ENCODE measurements at regions not wholly inside any gene's neighbourhood (a gene's known extent, or its start where the extent isn't known, plus 50 kb on each side); places are given as distances from the start of the nearest gene placed in this dataset.

DNA sequence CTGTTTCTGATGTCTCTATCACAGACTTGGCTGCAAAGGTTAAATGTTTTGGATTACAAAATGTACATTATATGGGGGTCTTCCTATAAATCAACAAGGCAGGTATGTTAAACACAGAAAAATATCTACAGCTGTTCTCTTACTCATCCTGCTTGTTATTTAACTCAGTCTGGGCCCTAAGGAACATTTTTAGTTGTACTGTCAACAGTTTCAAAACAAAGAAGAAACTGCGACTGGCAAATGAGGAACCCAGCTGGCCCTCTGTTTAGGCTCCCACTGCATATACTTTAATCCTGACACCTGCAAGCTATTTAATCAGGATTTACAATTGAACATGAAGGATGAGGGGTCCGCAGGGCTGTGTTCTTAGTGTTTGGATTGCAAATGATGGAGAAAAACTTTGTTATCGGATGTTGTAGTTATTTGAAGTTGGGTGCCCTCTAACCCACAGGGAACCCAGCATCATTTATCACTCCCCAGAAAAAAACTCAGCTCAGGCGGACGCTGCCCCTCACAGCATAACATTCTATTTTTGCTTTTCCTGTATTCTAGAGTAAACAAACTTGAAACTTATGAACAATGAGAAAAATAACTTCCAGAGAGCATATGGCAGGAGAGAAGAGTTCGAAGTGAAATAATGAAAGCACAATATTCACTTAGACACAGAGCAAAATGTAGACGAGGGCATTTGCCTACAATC is 91.2 kb downstream of the POLR2M start:
- FAIRE-seq (no peak), DNase-seq (ENCODE audit: low read depth in 1 of 2, low spot score in 2 of 2) (no peak)
- no peaks in the 10 kb centered on the region for H3K79me2 ChIP-seq (ENCODE audit: control insufficient read depth in 1 of 2, insufficient read depth in 2 of 2, low read length in 2 of 2)
- H3K36me3 ChIP-seq (ENCODE audit: control insufficient read depth in 2 of 4, insufficient read depth in 4 of 4, low read length in 3 of 4): no peaks in the 10 kb centered on the region
- H2BK15ac ChIP-seq (ENCODE audit: low read length): no peak overlapping the region
- H3K27ac ChIP-seq (ENCODE audit: low read depth, low read length): no peak overlapping the region
- no peaks in the 10 kb centered on the region for H3K4me1 ChIP-seq (replicated peaks in 1 of 4; ENCODE audit: control insufficient read depth in 3 of 4, insufficient read depth in 4 of 4, low read length in 3 of 4)
- H3K4me3 ChIP-seq (ENCODE audit: extremely low read depth in 1 of 4, insufficient read depth in 2 of 4, low read depth in 3 of 4, low read length in 4 of 4): no peak overlapping the region
- POLR2A ChIA-PET (ENCODE audit: partially characterized antibody): no interaction called here
- no peak overlapping the region for H3K56ac ChIP-seq (replicated peaks; ENCODE audit: insufficient read length, low read depth, low read length)
- H3K9ac ChIP-seq (replicated peaks in 1 of 4; ENCODE audit: extremely low read depth in 1 of 4, low read depth in 3 of 4, low read length in 3 of 4): no peak overlapping the region
- no peak overlapping the region for H2BK20ac ChIP-seq (ENCODE audit: low read length)
- CTCF ChIA-PET (ENCODE audit: partially characterized antibody): interaction anchor here (1.0 to 1.8 kb wide), 2 partner anchors 65 to 68 kb away, joined by 4 to 5 read pairs; no protein-coding TSS in a partner anchor
- no peaks in the 10 kb centered on the region for H4K20me1 ChIP-seq (replicated peaks in 1 of 2; ENCODE audit: control insufficient read depth in 1 of 2, insufficient read depth in 2 of 2, low read length in 2 of 2)
- H2AK5ac ChIP-seq (ENCODE audit: low read depth, low read length): no peak overlapping the region
- H2AFZ ChIP-seq (ENCODE audit: low read length): no peak overlapping the region
- no peak overlapping the region for H3K4me2 ChIP-seq (ENCODE audit: insufficient read depth in 1 of 2, low read depth in 2 of 2, low read length in 2 of 2)
- H4K8ac ChIP-seq (ENCODE audit: extremely low read depth, insufficient read depth, low read length): no peak overlapping the region
- no peak overlapping the region for H3K4ac ChIP-seq (replicated peaks; ENCODE audit: insufficient read length, low read depth, low read length)
- H2BK120ac ChIP-seq (replicated peaks; ENCODE audit: low read depth, low read length): no peak overlapping the region
- no peaks in the 10 kb centered on the region for H3K27me3 ChIP-seq (replicated peaks in 1 of 4; ENCODE audit: control insufficient read depth in 3 of 4, extremely low read depth in 1 of 4, insufficient read depth in 3 of 4, low read length in 3 of 4)
- no peak overlapping the region for H3K23ac ChIP-seq (ENCODE audit: insufficient read length)
- H3K9me3 ChIP-seq (ENCODE audit: insufficient read depth in 2 of 2, low read depth in 1 of 2, low read length in 1 of 2): no peaks in the 10 kb centered on the region
- H3K18ac ChIP-seq (ENCODE audit: extremely low read depth, low read length): no peak overlapping the region
- no peak overlapping the region for H4K91ac ChIP-seq (replicated peaks; ENCODE audit: insufficient read length, low read length)
- H2BK5ac ChIP-seq (ENCODE audit: low read depth, low read length): no peak overlapping the region
- 75% methylated on average over 7 of the region's 7 CpGs; no CpG with 5 or more reads in 1 of the 2 experiments for WGBS, 2 experiments (ENCODE audit: extremely low coverage in 1 of 2, insufficient coverage in 1 of 2, insufficient read length in 1 of 2, insufficient replicate concordance in 2 of 2, low coverage in 1 of 2, low lambda C conversion rate in 2 of 2, missing lambda C conversion rate in 1 of 2)
- H3K79me1 ChIP-seq (ENCODE audit: low read depth, low read length): no peaks in the 10 kb centered on the region
- no peak overlapping the region for H2BK12ac ChIP-seq (ENCODE audit: low read depth, low read length)
- no peak overlapping the region for H3K14ac ChIP-seq (ENCODE audit: insufficient read length)
- no peak overlapping the region for H4K5ac ChIP-seq (ENCODE audit: insufficient read length, low read depth, low read length)
- H3K23me2 ChIP-seq (ENCODE audit: low read depth, low read length): no peaks in the 10 kb centered on the region
- TF ChIP-seq RFX5 (IDR thresholded peaks at IDR 0.05; ENCODE audit: borderline replicate concordance, low read depth, low read length) (no peak), RNF2 (IDR thresholded peaks at IDR 0.05; ENCODE audit: borderline replicate concordance, low read depth, low read length, missing control alignments, poor library complexity, severe bottlenecking) (no peak), MAFK (IDR thresholded peaks at IDR 0.05; ENCODE audit: low read depth, low read length) (no peak), SP1 (IDR thresholded peaks at IDR 0.05; ENCODE audit: low read depth, low read length) (no peak), RBBP5 (IDR thresholded peaks at IDR 0.05; ENCODE audit: borderline replicate concordance, low read depth, low read length) (no peak), SAP30 (IDR thresholded peaks at IDR 0.05; ENCODE audit: insufficient read depth, insufficient replicate concordance, low read length) (no peak), HDAC2 (IDR thresholded peaks at IDR 0.05; ENCODE audit: borderline replicate concordance in 1 of 2, low read depth in 2 of 2, low read length in 2 of 2) (no peak), POLR2A (IDR thresholded peaks at IDR 0.05; ENCODE audit: control extremely low read depth in 1 of 2, low read depth in 2 of 2, low read length in 2 of 2) (no peak), BCL11A (IDR thresholded peaks at IDR 0.05; ENCODE audit: low read depth in 2 of 2, low read length in 2 of 2) (no peak)
- TF ChIP-seq, protein P1, sequence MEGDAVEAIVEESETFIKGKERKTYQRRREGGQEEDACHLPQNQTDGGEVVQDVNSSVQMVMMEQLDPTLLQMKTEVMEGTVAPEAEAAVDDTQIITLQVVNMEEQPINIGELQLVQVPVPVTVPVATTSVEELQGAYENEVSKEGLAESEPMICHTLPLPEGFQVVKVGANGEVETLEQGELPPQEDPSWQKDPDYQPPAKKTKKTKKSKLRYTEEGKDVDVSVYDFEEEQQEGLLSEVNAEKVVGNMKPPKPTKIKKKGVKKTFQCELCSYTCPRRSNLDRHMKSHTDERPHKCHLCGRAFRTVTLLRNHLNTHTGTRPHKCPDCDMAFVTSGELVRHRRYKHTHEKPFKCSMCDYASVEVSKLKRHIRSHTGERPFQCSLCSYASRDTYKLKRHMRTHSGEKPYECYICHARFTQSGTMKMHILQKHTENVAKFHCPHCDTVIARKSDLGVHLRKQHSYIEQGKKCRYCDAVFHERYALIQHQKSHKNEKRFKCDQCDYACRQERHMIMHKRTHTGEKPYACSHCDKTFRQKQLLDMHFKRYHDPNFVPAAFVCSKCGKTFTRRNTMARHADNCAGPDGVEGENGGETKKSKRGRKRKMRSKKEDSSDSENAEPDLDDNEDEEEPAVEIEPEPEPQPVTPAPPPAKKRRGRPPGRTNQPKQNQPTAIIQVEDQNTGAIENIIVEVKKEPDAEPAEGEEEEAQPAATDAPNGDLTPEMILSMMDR (IDR thresholded peaks at IDR 0.05; ENCODE audit: control extremely low read depth in 1 of 3, insufficient read depth in 1 of 3, low read depth in 1 of 3, low read length in 3 of 3): no peak

All from H1 (cell line).